B cell (primary cell): ENCODE measurements at regions not wholly inside any gene's neighbourhood (a gene's known extent, or its start where the extent isn't known, plus 50 kb on each side); places are given as distances from the start of the nearest gene placed in this dataset.

ENCODE experiments used
- EZH2 ChIP-seq: IDR thresholded peaks from 2 replicates; pipeline ENCODE4 v1.6.1; 2012; ENCODE audit warnings: borderline replicate concordance, low read depth, mild to moderate bottlenecking, moderate library complexity, low read length; ENCODE audit not compliant: insufficient read depth, poor library complexity, severe bottlenecking
- TF ChIP-seq, protein P1 (sequence below): fragments of 200-600 bp; IDR thresholded peaks from one replicate; pipeline ENCODE4 v1.8.0; 2022; ENCODE audit warnings: antibody characterized with exemption, mild to moderate bottlenecking

DNA sequence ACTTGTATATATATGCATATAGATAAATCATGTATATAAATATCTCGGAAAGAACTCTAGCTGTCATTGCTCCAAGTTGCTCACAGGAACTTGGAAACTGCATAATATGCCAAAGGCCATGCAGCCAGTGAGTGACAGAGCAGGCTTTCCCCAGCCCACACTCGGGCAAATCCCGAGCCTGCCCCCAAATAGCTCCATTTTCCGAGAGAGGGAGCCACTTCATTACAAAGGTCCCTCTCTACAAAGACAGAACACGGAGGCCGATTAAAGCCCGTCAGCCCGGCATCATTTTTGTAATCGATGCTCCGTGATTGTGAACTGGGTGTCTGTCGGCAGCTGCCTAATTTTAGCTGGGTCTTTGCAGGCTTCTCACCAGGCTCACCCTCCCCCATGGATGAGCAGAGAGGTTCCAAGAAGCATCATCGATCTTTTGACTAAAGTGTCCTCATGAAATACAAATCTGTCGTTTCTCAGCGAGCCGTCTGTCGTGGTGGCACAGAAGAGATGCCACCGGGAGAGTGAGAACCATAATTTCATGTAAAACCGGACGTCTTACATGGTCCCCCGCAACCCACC, 663.9 kb downstream of the PTPRU start:
- TF ChIP-seq, protein P1, sequence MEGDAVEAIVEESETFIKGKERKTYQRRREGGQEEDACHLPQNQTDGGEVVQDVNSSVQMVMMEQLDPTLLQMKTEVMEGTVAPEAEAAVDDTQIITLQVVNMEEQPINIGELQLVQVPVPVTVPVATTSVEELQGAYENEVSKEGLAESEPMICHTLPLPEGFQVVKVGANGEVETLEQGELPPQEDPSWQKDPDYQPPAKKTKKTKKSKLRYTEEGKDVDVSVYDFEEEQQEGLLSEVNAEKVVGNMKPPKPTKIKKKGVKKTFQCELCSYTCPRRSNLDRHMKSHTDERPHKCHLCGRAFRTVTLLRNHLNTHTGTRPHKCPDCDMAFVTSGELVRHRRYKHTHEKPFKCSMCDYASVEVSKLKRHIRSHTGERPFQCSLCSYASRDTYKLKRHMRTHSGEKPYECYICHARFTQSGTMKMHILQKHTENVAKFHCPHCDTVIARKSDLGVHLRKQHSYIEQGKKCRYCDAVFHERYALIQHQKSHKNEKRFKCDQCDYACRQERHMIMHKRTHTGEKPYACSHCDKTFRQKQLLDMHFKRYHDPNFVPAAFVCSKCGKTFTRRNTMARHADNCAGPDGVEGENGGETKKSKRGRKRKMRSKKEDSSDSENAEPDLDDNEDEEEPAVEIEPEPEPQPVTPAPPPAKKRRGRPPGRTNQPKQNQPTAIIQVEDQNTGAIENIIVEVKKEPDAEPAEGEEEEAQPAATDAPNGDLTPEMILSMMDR, result no peak
- TF ChIP-seq EZH2, result no peak
